NCI-H2029 treated with DMSO at 0.1 percent for 48 hours (cell line): ENCODE measurements at regions not wholly inside any gene's neighbourhood (a gene's known extent, or its start where the extent isn't known, plus 50 kb on each side); places are given as distances from the start of the nearest gene placed in this dataset.

ENCODE experiments used
- DNase-seq: peaks from one replicate; lab custom pipeline; 2025; lab: John Stamatoyannopoulos, UW

GRCh38 chr13:34320084-34320483 is 502.1 kb downstream of the RFC3 start:
- DNase-seq: no peak

- DNase-seq: no peak
Measured at GRCh38 chr13:34322014-34322742, 504.2 kb downstream of the RFC3 start.

DNA sequence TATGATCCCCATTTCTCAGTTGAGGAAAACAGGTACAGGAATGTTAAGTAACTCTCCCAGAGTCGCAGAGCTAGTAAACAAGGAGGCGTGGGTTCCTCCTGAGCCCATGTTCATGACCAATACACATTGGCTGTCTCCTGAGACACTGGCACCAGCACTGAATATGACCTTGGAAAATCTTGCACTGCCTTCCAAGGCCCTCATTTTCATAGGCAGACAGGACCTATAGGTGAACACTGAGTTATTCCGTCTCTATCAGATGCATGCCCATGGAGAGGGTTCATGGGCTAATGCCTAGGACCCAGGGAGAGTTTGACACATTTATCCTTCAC is 504.8 kb downstream of the RFC3 start:
- DNase-seq: no peak

DNA sequence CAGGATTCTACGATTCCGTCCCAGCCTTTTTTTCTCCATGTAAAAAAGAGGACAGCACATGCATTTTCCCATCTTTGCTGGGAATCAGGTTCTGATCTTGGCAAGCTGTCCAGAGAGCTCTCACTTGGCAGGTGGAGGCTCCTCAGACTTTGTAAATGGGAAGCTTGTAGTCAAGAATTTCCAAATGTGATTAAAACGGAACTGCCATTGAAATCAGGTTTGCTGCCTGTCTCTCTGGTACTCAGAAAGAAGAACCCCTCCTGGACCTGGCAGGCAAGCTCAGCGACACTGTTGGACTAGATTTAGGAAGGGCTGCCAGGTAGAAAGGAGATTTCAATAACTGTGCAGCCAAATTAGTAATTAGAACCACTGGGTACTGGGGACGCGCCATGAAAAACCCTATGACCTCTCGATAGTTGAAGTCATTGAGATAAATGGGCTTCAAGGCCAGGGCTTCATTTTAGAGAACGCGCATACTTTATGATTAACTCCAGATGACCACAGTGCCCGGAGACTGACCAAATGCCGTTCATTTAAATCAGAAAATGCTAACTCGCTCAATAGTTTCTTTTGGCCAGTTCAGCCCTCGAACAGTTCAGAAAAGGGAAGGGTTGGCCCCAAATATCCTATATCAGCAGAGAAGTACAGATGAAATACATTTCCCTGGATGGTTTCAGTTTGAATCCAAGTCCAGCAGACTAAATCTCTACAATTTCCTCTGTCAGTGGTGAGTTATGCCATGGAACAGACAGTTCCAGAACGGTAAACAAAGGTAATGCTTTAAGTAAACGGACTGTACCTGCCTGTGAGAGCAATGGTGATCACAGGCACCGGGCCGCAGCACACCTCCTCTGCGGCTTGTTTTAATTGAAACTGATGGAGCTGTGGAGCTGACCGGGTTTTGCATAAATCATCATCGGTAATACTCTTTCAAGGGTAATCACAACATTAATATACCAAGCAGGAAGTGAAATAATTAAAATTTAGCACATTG is 517.4 kb downstream of the RFC3 start:
- no peak for DNase-seq

- no peak for DNase-seq
Measured at GRCh38 chr13:34338102-34338501, 520.2 kb downstream of the RFC3 start.

- DNase-seq: no peak
Measured at GRCh38 chr13:34340534-34340933, 522.6 kb downstream of the RFC3 start.

DNA sequence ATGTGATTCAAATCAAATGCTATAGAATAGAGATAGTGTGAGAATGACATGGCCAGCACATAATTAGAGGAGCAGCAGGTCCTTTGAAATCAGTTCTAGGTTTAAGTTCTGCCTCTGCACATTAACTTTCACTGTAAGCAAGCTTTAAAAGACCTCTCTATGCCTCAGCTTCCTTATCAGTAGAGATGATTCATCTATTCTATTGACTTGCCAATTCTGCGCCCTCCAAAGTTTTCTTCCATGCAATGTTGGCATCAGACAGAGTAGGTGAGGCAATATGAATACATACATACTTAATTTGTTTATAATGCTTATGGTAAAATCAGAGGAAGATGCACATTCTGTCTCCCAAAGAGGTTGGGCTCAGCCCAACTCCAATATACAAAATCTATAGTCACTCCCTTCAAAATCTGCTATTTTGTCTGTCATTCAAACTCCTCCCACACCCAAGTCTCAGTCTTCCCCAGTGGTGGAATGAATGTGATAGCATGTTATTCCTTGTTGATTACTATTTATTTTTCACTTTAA is 525.5 kb downstream of the RFC3 start:
- DNase-seq: no peak

- DNase-seq: no peak
Measured at GRCh38 chr13:34344816-34345215, 526.9 kb downstream of the RFC3 start.

- no peak for DNase-seq
Measured at GRCh38 chr13:34345258-34345965, 527.5 kb downstream of the RFC3 start.

DNA sequence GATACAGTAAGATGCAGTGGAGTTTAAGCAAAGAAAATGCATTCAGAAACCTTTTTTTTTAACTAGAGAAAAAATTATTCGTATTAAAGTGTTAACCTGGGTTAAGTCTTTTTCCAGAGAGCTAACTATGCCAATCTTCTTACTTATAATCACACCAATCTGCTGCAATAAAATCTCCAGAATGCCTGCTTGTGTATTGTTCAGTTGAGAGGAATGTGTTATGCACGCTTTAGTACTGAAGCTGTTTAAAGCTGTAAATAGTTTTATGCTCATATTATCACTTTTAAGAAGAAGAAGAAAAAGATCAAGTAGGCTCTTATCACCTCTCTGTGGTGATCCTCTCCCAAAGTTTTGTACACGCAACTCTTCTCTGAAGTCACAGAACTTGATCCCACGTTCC is 528.7 kb downstream of the RFC3 start:
- DNase-seq: no peak

- no peak for DNase-seq
Measured at GRCh38 chr13:34347784-34348573, 530.0 kb downstream of the RFC3 start.

DNA sequence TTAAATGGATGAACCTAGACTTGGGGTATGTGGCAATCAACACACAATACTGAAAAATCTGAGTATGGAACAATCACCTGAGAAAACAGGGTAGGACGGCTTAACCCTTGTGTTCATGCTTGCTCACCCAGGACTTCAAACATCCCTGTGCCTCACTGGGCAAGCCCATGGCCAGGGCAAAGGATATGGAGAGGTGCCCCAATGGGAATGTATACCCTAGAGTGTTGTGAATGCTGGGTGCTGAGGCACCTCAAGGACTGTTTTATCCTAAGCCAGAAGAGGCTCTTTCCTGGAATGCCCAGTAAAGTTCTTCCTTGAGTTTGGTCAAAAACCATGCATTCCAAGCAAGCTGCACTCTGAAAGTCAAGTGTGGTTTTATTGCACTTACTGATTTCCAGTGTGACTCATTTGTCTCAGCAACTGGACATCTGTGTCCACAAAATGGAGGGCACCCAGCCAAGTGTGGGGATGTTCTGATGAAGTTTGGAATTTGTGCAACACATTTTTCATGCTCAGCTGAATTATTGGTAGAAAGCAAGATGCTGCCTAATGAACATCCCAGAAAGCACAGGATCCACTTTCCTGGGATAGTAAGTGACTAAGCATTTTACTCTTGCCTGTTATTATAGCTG is 531.3 kb downstream of the RFC3 start:
- no peak for DNase-seq

- no peak for DNase-seq
Measured at GRCh38 chr13:34350671-34351070, 532.7 kb downstream of the RFC3 start.

- DNase-seq: no peak
Measured at GRCh38 chr13:34351134-34351533, 533.2 kb downstream of the RFC3 start.

DNA sequence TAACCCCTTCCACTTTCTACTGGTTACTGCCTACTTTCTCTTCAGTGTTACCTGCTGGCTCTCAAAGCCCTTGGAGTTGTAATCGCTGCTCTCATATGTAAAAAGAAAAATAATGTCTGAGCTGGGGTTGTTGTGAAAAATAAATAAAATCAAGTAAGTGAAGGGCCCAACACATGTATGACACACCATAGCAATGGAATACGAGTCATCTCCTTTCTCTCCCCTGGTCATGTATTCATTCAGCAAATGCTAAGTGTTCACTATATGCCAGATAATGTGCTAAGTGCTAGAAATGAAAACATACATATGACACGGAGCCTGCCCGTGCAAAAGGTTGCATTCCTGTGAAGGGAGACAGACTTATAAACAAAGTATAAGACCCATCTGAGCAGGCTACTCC is 535.0 kb downstream of the RFC3 start:
- no peak for DNase-seq

GRCh38 chr13:34356686-34357434 is 538.9 kb downstream of the RFC3 start:
- no peak for DNase-seq

DNA sequence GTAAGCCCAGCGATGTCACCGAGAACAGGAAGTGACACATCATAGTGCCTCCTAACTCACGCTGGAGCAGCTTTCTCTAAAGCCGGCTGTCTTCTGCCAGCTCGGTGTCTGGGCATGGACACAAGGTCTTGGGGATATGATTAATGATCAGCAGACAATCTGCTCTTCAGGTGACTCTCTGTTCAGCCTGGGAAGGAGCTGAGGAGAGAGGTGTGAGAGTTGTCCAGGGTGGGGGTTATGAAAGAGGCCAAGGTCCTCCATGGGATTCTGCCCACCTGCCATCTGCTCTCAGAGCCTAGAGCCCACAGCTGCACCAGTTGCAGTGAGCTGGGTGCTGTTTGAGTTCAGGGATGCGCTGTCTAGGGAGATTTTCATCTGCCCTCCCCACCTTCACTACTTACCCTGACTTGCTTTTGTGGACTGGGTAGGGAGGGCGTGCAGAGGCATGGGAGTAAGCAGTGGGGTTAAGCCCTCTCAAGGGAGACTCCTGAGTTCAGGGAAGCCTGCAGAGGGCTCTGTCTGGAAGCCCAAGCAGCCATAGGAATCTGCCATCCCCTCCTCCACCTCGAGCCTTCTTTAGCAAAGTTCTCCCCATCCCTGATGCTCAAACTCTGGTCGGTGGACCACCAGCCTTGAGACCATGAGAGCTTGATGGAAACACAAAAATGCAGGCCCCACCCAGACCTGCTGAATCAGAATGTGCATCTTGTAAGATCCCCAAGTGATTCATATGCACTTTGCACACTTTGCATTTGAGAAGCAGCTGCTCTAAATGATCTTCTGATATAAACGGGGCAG is 539.7 kb downstream of the RFC3 start:
- DNase-seq: no peak

DNA sequence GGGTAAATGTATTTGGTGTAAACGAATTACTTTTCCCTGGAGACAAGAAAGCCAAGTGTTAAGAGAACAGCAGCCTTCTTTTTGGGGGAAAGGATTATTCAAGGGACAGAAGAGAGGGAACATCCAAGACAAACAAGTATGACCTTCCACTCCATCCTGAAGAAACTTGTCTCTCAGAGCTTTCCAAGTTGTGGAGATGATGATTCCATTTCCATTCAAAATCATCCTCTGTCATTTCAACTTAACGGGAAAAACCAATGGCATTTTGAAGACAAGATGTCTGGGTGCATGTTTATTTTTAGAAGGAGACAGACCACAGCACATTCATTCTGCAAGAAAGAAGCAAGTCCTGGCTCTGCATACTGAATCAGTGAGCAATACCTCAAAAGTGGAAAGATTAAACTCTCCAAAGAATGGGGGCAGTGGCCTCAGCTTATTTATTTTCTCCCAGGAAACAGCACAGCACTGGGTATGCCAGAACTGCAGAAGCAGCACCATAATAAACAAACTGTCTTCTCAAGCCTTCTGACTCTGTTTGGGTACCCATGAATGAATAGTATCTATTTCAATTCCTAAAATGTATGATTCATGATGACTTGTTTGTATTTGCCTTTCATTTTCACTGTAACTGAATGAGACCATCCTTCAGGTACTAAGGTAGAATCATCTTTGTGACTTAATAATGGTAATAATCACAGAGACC is 541.0 kb downstream of the RFC3 start:
- DNase-seq: no peak

DNA sequence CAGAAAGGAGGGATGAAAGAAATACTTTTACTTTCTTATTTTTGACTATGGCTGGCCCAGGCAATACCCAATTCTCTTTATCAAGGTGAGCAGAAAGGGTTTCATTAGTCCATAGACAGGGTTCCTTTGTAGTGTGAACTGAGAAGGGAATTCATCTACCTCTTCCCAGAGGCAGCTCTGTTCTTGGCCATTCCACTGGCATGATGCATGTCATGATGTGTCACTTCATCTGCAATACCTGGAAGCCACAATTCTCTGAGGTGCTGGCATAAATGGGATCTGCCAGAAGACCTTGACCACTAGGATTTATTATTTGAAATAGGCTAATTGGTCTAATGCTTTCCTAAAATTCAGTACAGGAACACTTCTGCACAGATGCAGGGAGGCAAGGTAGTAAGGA is 542.8 kb downstream of the RFC3 start:
- no peak for DNase-seq
